Testis (tissue), 2 donors: ENCODE measurements at regions not wholly inside any gene's neighbourhood (a gene's known extent, or its start where the extent isn't known, plus 50 kb on each side); places are given as distances from the start of the nearest gene placed in this dataset.
"Not testable (repeated sequence)": the region's sequence is repeated elsewhere in the genome, so short reads cannot be mapped to it uniquely, and the experiment has no call there.

Source experiments
- DNase-seq: peaks from one replicate; pipeline ENCODE4 v3.0.0-alpha.2; 2019
- H3K27ac ChIP-seq, 2 donors: fragments of 200-600 bp; sonication (generic); one replicate each; pipeline ENCODE4 v1.5.1; 2019
- H3K27me3 ChIP-seq: fragments of 200-600 bp; sonication (generic); one replicate; pipeline ENCODE4 v1.5.1; 2019
- H3K36me3 ChIP-seq: fragments of 200-600 bp; sonication (generic); one replicate; pipeline ENCODE4 v1.5.1; 2017; ENCODE audit warnings: low read depth; ENCODE audit errors: missing control alignments
- H3K4me1 ChIP-seq: fragments of 200-600 bp; sonication (generic); one replicate; pipeline ENCODE4 v1.5.1; 2019
- H3K4me3 ChIP-seq, 2 donors: fragments of 200-600 bp; sonication (generic); one replicate each; pipeline ENCODE4 v1.5.1; 2017 to 2019
- H3K9me3 ChIP-seq: fragments of 200-600 bp; sonication (generic); one replicate; pipeline ENCODE4 v1.5.1; 2017
- CTCF ChIP-seq, 3 experiments: fragments of 450-650 bp in 2 of 3; fragments of 200-600 bp in 1 of 3; sonication (generic) in 1 of 3; IDR thresholded peaks; one replicate each; pipeline ENCODE4 v1.5.1; 2016 to 2019; ENCODE audit warnings: antibody characterized with exemption in 3 of 3, mild to moderate bottlenecking in 2 of 3, moderate library complexity in 1 of 3
- POLR2A ChIP-seq: fragments of 450-650 bp; IDR thresholded peaks from one replicate; pipeline ENCODE4 v1.6.1; 2017; ENCODE audit warnings: antibody characterized with exemption, mild to moderate bottlenecking, moderate library complexity
- WGBS, 2 donors: methylation state at CpG; one replicate each; pipeline ENCODE4 v1.1.5; 2018; 5-methylcytosine and 5-hydroxymethylcytosine counted together
- intact Hi-C: fragments of 100-400 bp; cut with DNase I; formaldehyde crosslinking; loops from one replicate; pipeline ENCODE4 v1.15.1; 2023; ENCODE audit warnings: low total_unique reads

GRCh38 chr1:234913771-234914170 lies 214.9 kb downstream of the TOMM20 start:
- H3K9me3 ChIP-seq = no peaks in the 10 kb centered on the region
- TF ChIP-seq CTCF (IDR thresholded peaks at IDR 0.05) (no peak), POLR2A (no peak)
- peaks cover 11% of the 10 kb centered on the region for H3K4me1 ChIP-seq
- H3K27ac ChIP-seq = no peak overlapping the region
- intact Hi-C loops = no loop called here
- no peak overlapping the region for H3K4me3 ChIP-seq
- DNase-seq = no peak
- 86 to 94% methylated on average over 11 of the region's 11 CpGs for WGBS, 2 donors
- no peaks in the 10 kb centered on the region for H3K36me3 ChIP-seq
- H3K27me3 ChIP-seq = no peaks in the 10 kb centered on the region

- 67 to 70% methylated on average over 8 of the region's 8 CpGs for WGBS, 2 donors
- Histone ChIP-seq H3K4me3 (no peak overlapping the region), H3K36me3 (no peaks in the 10 kb centered on the region), H3K27me3 (no peaks in the 10 kb centered on the region), H3K27ac (no peak overlapping the region), H3K9me3 (no peaks in the 10 kb centered on the region), H3K4me1 (peaks cover 9% of the 10 kb centered on the region)
- no peak for DNase-seq
- intact Hi-C loops = no loop called here
- TF ChIP-seq POLR2A (no peak), CTCF (IDR thresholded peaks at IDR 0.05) (no peak)
These were observed 215.4 kb downstream of the TOMM20 start for GRCh38 chr1:234913278-234913649.

GRCh38 chr1:234912548-234913277 lies 215.9 kb downstream of the TOMM20 start:
- Histone ChIP-seq H3K27ac (no peak overlapping the region), H3K36me3 (no peaks in the 10 kb centered on the region), H3K27me3 (no peaks in the 10 kb centered on the region), H3K9me3 (no peaks in the 10 kb centered on the region), H3K4me1 (peaks cover 9% of the 10 kb centered on the region), H3K4me3 (no peak overlapping the region)
- TF ChIP-seq POLR2A = no peak
- no peak for TF ChIP-seq CTCF (IDR thresholded peaks at IDR 0.05)
- no peak for DNase-seq
- 74 to 83% methylated on average over 9 of the region's 9 CpGs for WGBS, 2 donors
- intact Hi-C loops = no loop called here

- no peak overlapping the region for H3K27ac ChIP-seq
- H3K4me1 ChIP-seq = peaks cover 18% of the 10 kb centered on the region
- H3K9me3 ChIP-seq = no peaks in the 10 kb centered on the region
- intact Hi-C loops = no loop called here
- no peaks in the 10 kb centered on the region for H3K27me3 ChIP-seq
- DNase-seq = no peak
- no peaks in the 10 kb centered on the region for H3K36me3 ChIP-seq
- 75 to 76% methylated on average over 8 of the region's 8 CpGs for WGBS, 2 donors
- H3K4me3 ChIP-seq = no peak overlapping the region
- TF ChIP-seq POLR2A (no peak), CTCF (IDR thresholded peaks at IDR 0.05) (no peak)
These were observed 216.8 kb downstream of the TOMM20 start for GRCh38 chr1:234911787-234912186.

- H3K27me3 ChIP-seq = not testable (repeated sequence)
These were observed 217.5 kb downstream of the TOMM20 start for GRCh38 chr1:234911136-234911535.

More at GRCh38 chr1:234911136-234911535, 217.5 kb downstream of the TOMM20 start:
- DNase-seq, H3K4me3 ChIP-seq, intact Hi-C loops, H3K9me3 ChIP-seq, H3K36me3 ChIP-seq, H3K27ac ChIP-seq: not testable (repeated sequence)
- WGBS, 2 donors = 90 to 91% methylated on average over 5 of the region's 5 CpGs
- peaks cover 17% of the 10 kb centered on the region for H3K4me1 ChIP-seq
